Transverse colon (tissue), 4 donors: ENCODE measurements at regions not wholly inside any gene's neighbourhood (a gene's known extent, or its start where the extent isn't known, plus 50 kb on each side); places are given as distances from the start of the nearest gene placed in this dataset.

Source experiments
- DNase-seq: peaks from one replicate; pipeline ENCODE4 v3.0.0-alpha.2; 2019
- H3K27ac ChIP-seq, 4 donors: fragments of 200-600 bp; sonication (generic); 2 replicates each; pipeline ENCODE4 v1.5.1; 2016 to 2018; ENCODE audit warnings: inconsistent platforms in 4 of 4
- H3K27me3 ChIP-seq: fragments of 200-600 bp; sonication (generic); 2 replicates; pipeline ENCODE4 v1.5.1; 2017; ENCODE audit warnings: inconsistent platforms
- H3K36me3 ChIP-seq, 4 donors: fragments of 200-600 bp; sonication (generic); 2 replicates each; pipeline ENCODE4 v1.5.1; 2017 to 2019; ENCODE audit warnings: inconsistent platforms in 4 of 4
- H3K4me1 ChIP-seq, 4 donors: fragments of 200-600 bp; sonication (generic); 2 replicates each; pipeline ENCODE4 v1.5.1; 2017 to 2020; ENCODE audit warnings: inconsistent platforms in 4 of 4
- H3K4me3 ChIP-seq, 4 donors: fragments of 200-600 bp; sonication (generic); 1 replicate in 1 of 4; 2 replicates in 3 of 4; pipeline versions ENCODE4 v1.5.1 to v1.6.1; 2017 to 2019; ENCODE audit warnings: inconsistent platforms in 4 of 4
- H3K9me3 ChIP-seq, 2 donors: fragments of 200-600 bp; sonication (generic); 2 replicates each; pipeline ENCODE4 v1.5.1; 2017 to 2019; ENCODE audit warnings: inconsistent platforms in 2 of 2
- CTCF ChIP-seq, 5 experiments: fragments of 200-600 bp in 3 of 5; fragments of 450-650 bp in 2 of 5; sonication (generic) in 3 of 5; IDR thresholded peaks; 1 replicate in 2 of 5; 2 replicates in 3 of 5; pipeline ENCODE4 v1.5.1; 2016 to 2017; ENCODE audit warnings: antibody characterized with exemption in 5 of 5, inconsistent platforms in 3 of 5, mild to moderate bottlenecking in 2 of 5, moderate library complexity in 1 of 5
- EP300 ChIP-seq: sonication (generic); formaldehyde crosslinking; IDR thresholded peaks from one replicate; pipeline ENCODE4 v1.6.1; 2017; ENCODE audit warnings: antibody characterized with exemption, low read depth
- POLR2A ChIP-seq: fragments of 450-650 bp; IDR thresholded peaks from one replicate; pipeline ENCODE4 v1.6.1; 2016; ENCODE audit warnings: antibody characterized with exemption, mild to moderate bottlenecking, moderate library complexity
- POLR2AphosphoS5 ChIP-seq, 3 donors: sonication (generic); formaldehyde crosslinking; IDR thresholded peaks; one replicate each; pipeline ENCODE4 v1.6.1; 2016; ENCODE audit warnings: antibody characterized with exemption in 3 of 3
- WGBS, 2 donors: methylation state at CpG; one replicate each; pipeline ENCODE4 v1.1.5; 2018; ENCODE audit warnings: low coverage in 1 of 2; 5-methylcytosine and 5-hydroxymethylcytosine counted together
- in situ Hi-C, 4 donors: fragments of 200-750 bp; cut with MboI; loops; one replicate each; pipeline versions ENCODE4 v1.15.0 to v1.15.1; 2017; ENCODE audit warnings: low sequenced_read_pairs in 3 of 4, low pct_ligation_motif_present in 1 of 4, low pct_unique_long_range_greater_than_20kb in 1 of 4
- intact Hi-C: fragments of 100-400 bp; cut with DNase I; formaldehyde crosslinking; loops from one replicate; pipeline ENCODE4 v1.15.1; 2023; ENCODE audit warnings: low total_unique reads

- DNase-seq, result no peak
- in situ Hi-C loops, result no loop called here
These were observed 67.7 kb upstream of the HIF1A start for GRCh38 chr14:61627612-61628011.

GRCh38 chr14:61628016-61628725, 67.1 kb upstream of the HIF1A start:
- no peak for TF ChIP-seq CTCF (IDR thresholded peaks at IDR 0.05)
- no peak for TF ChIP-seq EP300
- no peak for TF ChIP-seq POLR2A
- no peak for TF ChIP-seq POLR2AphosphoS5 (IDR thresholded peaks at IDR 0.05)
- Histone ChIP-seq H3K27me3 (no peaks in the 10 kb centered on the region), H3K4me3 (no peak overlapping the region), H3K36me3 (no peaks in the 10 kb centered on the region), H3K27ac (no peak overlapping the region), H3K9me3 (no peaks in the 10 kb centered on the region), H3K4me1 (peaks cover 0 to 9% (median 3%) of the 10 kb centered on the region in 4 donors)
- in situ Hi-C loops (no loop called here), intact Hi-C loops (no loop called here)
- DNase-seq, result no peak
- WGBS, 2 donors, result 95 to 100% methylated on average over 3 of the region's 3 CpGs

More at GRCh38 chr14:61627612-61628011, 67.7 kb upstream of the HIF1A start:
- no peak overlapping the region for H3K27ac ChIP-seq
- intact Hi-C loops, result no loop called here
- H3K4me3 ChIP-seq, result no peak overlapping the region
- H3K36me3 ChIP-seq, result no peaks in the 10 kb centered on the region
- TF ChIP-seq EP300, result no peak
- TF ChIP-seq POLR2AphosphoS5 (IDR thresholded peaks at IDR 0.05), result no peak
- TF ChIP-seq CTCF (IDR thresholded peaks at IDR 0.05), result no peak
- no peak for TF ChIP-seq POLR2A
- no peaks in the 10 kb centered on the region for H3K9me3 ChIP-seq
- H3K4me1 ChIP-seq, result peaks cover 0 to 9% (median 3%) of the 10 kb centered on the region in 4 donors
- WGBS, 2 donors, result 96 to 100% methylated on average over 2 of the region's 2 CpGs
- no peaks in the 10 kb centered on the region for H3K27me3 ChIP-seq

GRCh38 chr14:61630399-61631044, 64.8 kb upstream of the HIF1A start:
- Histone ChIP-seq H3K36me3 (no peaks in the 10 kb centered on the region), H3K27me3 (no peaks in the 10 kb centered on the region), H3K27ac (no peak overlapping the region), H3K9me3 (no peaks in the 10 kb centered on the region), H3K4me1 (peaks cover 0 to 9% (median 0%) of the 10 kb centered on the region in 4 donors), H3K4me3 (no peak overlapping the region)
- WGBS, 2 donors, result 82 to 92% methylated on average over 2 to 4 of the region's 4 CpGs
- in situ Hi-C loops, result no loop called here
- no peak for DNase-seq
- intact Hi-C loops, result no loop called here
- no peak for TF ChIP-seq EP300
- no peak for TF ChIP-seq CTCF (IDR thresholded peaks at IDR 0.05)
- TF ChIP-seq POLR2A, result no peak
- TF ChIP-seq POLR2AphosphoS5 (IDR thresholded peaks at IDR 0.05), result no peak

- intact Hi-C loops (no loop called here), in situ Hi-C loops (no loop called here)
- WGBS, 2 donors, result 23 to 66% methylated on average over 2 to 6 of the region's 6 CpGs
- no peaks in the 10 kb centered on the region for H3K27me3 ChIP-seq
- no peaks in the 10 kb centered on the region for H3K36me3 ChIP-seq
- no peak for DNase-seq
- no peaks in the 10 kb centered on the region for H3K9me3 ChIP-seq
- H3K4me1 ChIP-seq, result peaks cover 0 to 9% (median under 1%) of the 10 kb centered on the region in 4 donors
- no peak overlapping the region for H3K4me3 ChIP-seq
- TF ChIP-seq POLR2A, result no peak
- no peak for TF ChIP-seq CTCF (IDR thresholded peaks at IDR 0.05)
- TF ChIP-seq POLR2AphosphoS5 (IDR thresholded peaks at IDR 0.05), result no peak
- TF ChIP-seq EP300, result no peak
- H3K27ac ChIP-seq, result no peak overlapping the region
These were observed 64.1 kb upstream of the HIF1A start for GRCh38 chr14:61631045-61631687.
